Astrocyte (in vitro differentiated cells and primary cell): ENCODE measurements at regions not wholly inside any gene's neighbourhood (a gene's known extent, or its start where the extent isn't known, plus 50 kb on each side); places are given as distances from the start of the nearest gene placed in this dataset.

Experiments
- DNase-seq: peaks from one replicate; pipeline ENCODE4 v3.0.0-alpha.2; 2010; ENCODE audit warnings: low read depth
- FAIRE-seq: peaks from 2 replicates; lab custom pipeline; 2011; peaks lifted over from hg19 to GRCh38; lab: Jason Lieb, UNC
- H2AFZ ChIP-seq: 2 replicates; pipeline ENCODE4 v1.6.0; 2012; ENCODE audit warnings: low read depth, low read length, inconsistent platforms
- H3K27ac ChIP-seq: 2 replicates; pipeline ENCODE4 v1.5.1; 2011; ENCODE audit warnings: low read depth, low read length, inconsistent platforms
- H3K27me3 ChIP-seq: 2 replicates; pipeline ENCODE4 v1.6.0; 2011; ENCODE audit warnings: low read length, inconsistent platforms; ENCODE audit not compliant: insufficient read depth
- H3K36me3 ChIP-seq: 2 replicates; pipeline ENCODE4 v1.5.1; 2011; ENCODE audit warnings: low read length, inconsistent platforms; ENCODE audit not compliant: insufficient read depth
- H3K4me1 ChIP-seq: 2 replicates; pipeline ENCODE4 v1.5.1; 2011; ENCODE audit warnings: low read length, inconsistent platforms; ENCODE audit not compliant: insufficient read depth
- H3K4me2 ChIP-seq: 2 replicates; pipeline ENCODE4 v1.6.0; 2012; ENCODE audit warnings: low read length, inconsistent platforms
- H3K4me3 ChIP-seq: 2 replicates; pipeline ENCODE4 v1.5.1; 2011; ENCODE audit warnings: low read depth, mild to moderate bottlenecking, low read length, inconsistent platforms; ENCODE audit not compliant: insufficient read depth
- H3K79me2 ChIP-seq: 2 replicates; pipeline ENCODE4 v1.6.0; 2012; ENCODE audit warnings: mild to moderate bottlenecking, low read length, inconsistent platforms; ENCODE audit not compliant: insufficient read depth
- H3K9ac ChIP-seq: 2 replicates; pipeline ENCODE4 v1.6.0; 2012; ENCODE audit warnings: mild to moderate bottlenecking, low read length, inconsistent platforms
- H3K9me3 ChIP-seq: 2 replicates; pipeline ENCODE4 v1.5.1; 2012; ENCODE audit warnings: low read depth, mild to moderate bottlenecking, low read length, inconsistent platforms; ENCODE audit not compliant: insufficient read depth
- H4K20me1 ChIP-seq: 2 replicates; pipeline ENCODE4 v1.6.0; 2012; ENCODE audit warnings: low read length, inconsistent platforms; ENCODE audit not compliant: insufficient read depth
- H3K27ac Mint-ChIP-seq: one replicate; pipeline ENCODE4 v1.8.0; 2021; ENCODE audit warnings: mild to moderate bottlenecking, mixed read lengths; ENCODE audit not compliant: unreplicated experiment
- H3K27me3 Mint-ChIP-seq: one replicate; pipeline ENCODE4 v1.8.0; 2021; ENCODE audit warnings: low read depth, mixed read lengths; ENCODE audit not compliant: unreplicated experiment
- H3K36me3 Mint-ChIP-seq: one replicate; pipeline ENCODE4 v1.8.0; 2021; ENCODE audit warnings: low read depth, mixed read lengths; ENCODE audit not compliant: unreplicated experiment
- H3K4me1 Mint-ChIP-seq: one replicate; pipeline ENCODE4 v1.8.0; 2021; ENCODE audit warnings: low read depth, mixed read lengths; ENCODE audit not compliant: unreplicated experiment
- H3K4me3 Mint-ChIP-seq: one replicate; pipeline ENCODE4 v1.8.0; 2021; ENCODE audit warnings: mild to moderate bottlenecking, moderate library complexity, mixed read lengths; ENCODE audit not compliant: unreplicated experiment
- H3K9me3 Mint-ChIP-seq: one replicate; pipeline ENCODE4 v1.8.0; 2021; ENCODE audit warnings: mild to moderate bottlenecking, mixed read lengths; ENCODE audit not compliant: unreplicated experiment
- CTCF ChIP-seq: IDR thresholded peaks from 2 replicates; pipeline ENCODE4 v1.5.1; 2011; ENCODE audit warnings: low read depth, mild to moderate bottlenecking, inconsistent platforms, low read length, moderate library complexity; ENCODE audit not compliant: insufficient read depth
- EZH2 ChIP-seq: IDR thresholded peaks from 2 replicates; pipeline ENCODE4 v1.6.1; 2012; ENCODE audit warnings: mild to moderate bottlenecking, low read length, inconsistent platforms; ENCODE audit not compliant: insufficient read depth

GRCh38 chr5:93120771-93121170 is 460.2 kb downstream of the NR2F1-AS1 start:
- H2AFZ ChIP-seq = no peak overlapping the region
- H3K9me3 ChIP-seq = no peaks in the 10 kb centered on the region
- no peaks in the 10 kb centered on the region for H4K20me1 ChIP-seq
- no peak overlapping the region for H3K4me2 ChIP-seq
- Mint-ChIP-seq H3K4me3 (no peak overlapping the region), H3K36me3 (no peaks in the 10 kb centered on the region), H3K27me3 (no peaks in the 10 kb centered on the region), H3K27ac (no peak overlapping the region), H3K9me3 (no peaks in the 10 kb centered on the region), H3K4me1 (peaks cover 17% of the 10 kb centered on the region)
- H3K36me3 ChIP-seq = no peaks in the 10 kb centered on the region
- H3K27ac ChIP-seq = no peak overlapping the region
- DNase-seq (no peak), FAIRE-seq (no peak)
- H3K79me2 ChIP-seq = no peaks in the 10 kb centered on the region
- H3K9ac ChIP-seq = no peak overlapping the region
- no peaks in the 10 kb centered on the region for H3K27me3 ChIP-seq
- H3K4me1 ChIP-seq = no peaks in the 10 kb centered on the region
- no peak overlapping the region for H3K4me3 ChIP-seq
- no peak for TF ChIP-seq CTCF
- no peak for TF ChIP-seq EZH2

GRCh38 chr5:93120051-93120450 is 461.0 kb downstream of the NR2F1-AS1 start:
- Histone ChIP-seq H2AFZ (no peak overlapping the region), H3K36me3 (no peaks in the 10 kb centered on the region), H3K4me1 (no peaks in the 10 kb centered on the region), H4K20me1 (no peaks in the 10 kb centered on the region), H3K9me3 (no peaks in the 10 kb centered on the region), H3K79me2 (no peaks in the 10 kb centered on the region), H3K4me2 (no peak overlapping the region), H3K27ac (no peak overlapping the region), H3K27me3 (no peaks in the 10 kb centered on the region), H3K4me3 (no peak overlapping the region), H3K9ac (no peak overlapping the region)
- DNase-seq = no peak
- TF ChIP-seq EZH2 = no peak
- no peak for TF ChIP-seq CTCF
- no peaks in the 10 kb centered on the region for H3K36me3 Mint-ChIP-seq
- no peaks in the 10 kb centered on the region for H3K27me3 Mint-ChIP-seq
- H3K4me1 Mint-ChIP-seq = peaks cover 17% of the 10 kb centered on the region
- H3K9me3 Mint-ChIP-seq = no peaks in the 10 kb centered on the region
- no peak for FAIRE-seq
- no peak overlapping the region for H3K27ac Mint-ChIP-seq
- no peak overlapping the region for H3K4me3 Mint-ChIP-seq

- no peaks in the 10 kb centered on the region for H3K4me1 ChIP-seq
- Mint-ChIP-seq H3K27ac (no peak overlapping the region), H3K4me1 (peaks cover 17% of the 10 kb centered on the region), H3K27me3 (no peaks in the 10 kb centered on the region), H3K4me3 (no peak overlapping the region), H3K36me3 (no peaks in the 10 kb centered on the region), H3K9me3 (no peaks in the 10 kb centered on the region)
- H3K4me3 ChIP-seq = no peak overlapping the region
- H3K9me3 ChIP-seq = no peaks in the 10 kb centered on the region
- no peaks in the 10 kb centered on the region for H3K36me3 ChIP-seq
- H3K27me3 ChIP-seq = no peaks in the 10 kb centered on the region
- H2AFZ ChIP-seq = no peak overlapping the region
- no peak for TF ChIP-seq EZH2
- TF ChIP-seq CTCF = no peak
- FAIRE-seq (no peak), DNase-seq (peak; percentile 30)
- H3K79me2 ChIP-seq = no peaks in the 10 kb centered on the region
- H3K4me2 ChIP-seq = no peak overlapping the region
- H3K27ac ChIP-seq = no peak overlapping the region
- H4K20me1 ChIP-seq = no peaks in the 10 kb centered on the region
- no peak overlapping the region for H3K9ac ChIP-seq
Observed at GRCh38 chr5:93117751-93118531, 463.1 kb downstream of the NR2F1-AS1 start.
